HG03139 (cell line): ENCODE measurements at regions not wholly inside any gene's neighbourhood (a gene's known extent, or its start where the extent isn't known, plus 50 kb on each side); places are given as distances from the start of the nearest gene placed in this dataset.
"Not testable (repeated sequence)": the region's sequence is repeated elsewhere in the genome, so short reads cannot be mapped to it uniquely, and the experiment has no call there.

ENCODE experiments used
- ATAC-seq: cut with Tn5 transposase; IDR thresholded peaks from one replicate; pipeline ENCODE4 v1.9.1; 2021; ENCODE audit not compliant: unreplicated experiment

GRCh38 chr20:52340036-52340634, 148.6 kb upstream of the ZFP64 start:
- no peak for ATAC-seq

- ATAC-seq = no peak
These were observed 141.2 kb upstream of the ZFP64 start for GRCh38 chr20:52332649-52333250.

GRCh38 chr20:52332230-52332629, 140.7 kb upstream of the ZFP64 start:
- ATAC-seq = no peak

DNA sequence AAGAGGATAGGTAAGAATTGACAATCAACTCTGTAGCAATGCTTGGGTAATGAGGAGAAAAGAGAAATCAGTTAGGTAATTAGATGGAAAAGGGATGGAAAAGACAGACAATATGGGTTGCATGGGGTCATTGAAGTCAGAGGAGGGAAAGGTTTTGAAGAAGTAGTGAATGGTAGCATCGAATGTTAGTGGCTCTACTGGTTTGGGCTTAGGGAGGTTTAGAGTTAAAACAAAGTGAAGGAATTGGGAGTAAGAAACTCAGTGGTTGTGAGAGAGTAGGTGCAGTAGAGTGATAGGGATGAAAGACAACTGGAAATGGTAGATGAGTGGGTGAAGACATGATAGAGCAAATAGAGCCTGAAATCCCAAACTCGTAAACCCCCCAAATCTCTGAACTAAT, 140.1 kb upstream of the ZFP64 start:
- ATAC-seq = no peak

- ATAC-seq = no peak
These were observed 129.8 kb upstream of the ZFP64 start for GRCh38 chr20:52321396-52321795.

GRCh38 chr20:52318651-52319050, 127.1 kb upstream of the ZFP64 start:
- ATAC-seq = no peak

- no peak for ATAC-seq
These were observed 121.9 kb upstream of the ZFP64 start for GRCh38 chr20:52313341-52313963.

DNA sequence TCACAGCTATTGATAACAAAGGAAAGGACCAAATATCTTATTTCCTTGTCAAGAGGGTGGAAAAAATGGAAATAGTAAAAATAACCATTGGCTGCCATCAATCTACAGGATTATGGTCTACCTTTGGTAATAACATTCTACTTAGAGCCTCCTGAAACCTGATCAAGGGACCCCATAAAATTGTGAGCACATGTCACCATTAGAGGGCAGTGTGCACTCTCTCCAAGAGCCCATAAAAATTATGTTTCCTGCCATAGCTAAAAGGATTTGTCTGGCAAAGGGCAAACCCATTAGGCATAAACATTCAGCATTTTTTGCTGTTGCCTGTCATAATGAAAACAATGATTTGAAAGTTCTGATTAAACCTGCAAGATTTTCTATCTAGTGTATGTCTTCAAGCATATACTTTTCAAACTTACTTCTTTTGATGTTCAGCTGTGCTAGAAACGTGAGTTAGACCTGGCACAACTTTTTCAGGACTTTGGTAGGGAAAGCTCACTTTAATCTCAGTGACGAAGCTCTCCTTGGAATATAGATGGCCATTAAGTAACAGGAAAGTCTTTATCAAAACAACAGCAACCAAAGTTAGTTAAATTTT, 120.7 kb upstream of the ZFP64 start:
- ATAC-seq = no peak

DNA sequence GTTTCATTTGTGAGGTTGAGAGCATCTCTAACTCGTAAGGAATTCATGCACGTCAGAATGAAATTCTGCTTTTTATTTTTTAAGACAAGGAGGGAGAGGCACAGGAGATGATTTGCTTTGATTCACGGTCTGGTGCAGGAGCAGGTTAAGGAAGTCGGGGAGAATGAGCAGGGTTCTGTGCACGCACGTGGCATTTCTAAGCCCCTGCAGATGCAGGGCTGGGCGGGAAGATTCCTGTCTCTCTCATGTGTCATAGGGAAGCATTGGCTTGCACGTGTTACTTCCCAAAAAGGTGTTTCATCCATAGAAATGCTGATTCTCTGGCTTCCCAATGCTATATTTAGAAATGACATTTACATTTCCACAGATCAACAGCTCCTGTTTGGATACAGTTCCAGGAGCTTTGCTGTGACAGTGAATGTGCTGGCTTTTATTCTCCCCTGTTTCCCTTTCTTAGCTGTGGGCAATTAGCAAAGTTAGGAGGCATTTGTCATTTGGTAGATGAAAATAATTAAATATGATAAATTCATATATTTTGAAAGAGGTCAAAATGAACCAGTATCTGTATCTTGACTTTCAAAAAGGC, 119.7 kb upstream of the ZFP64 start:
- ATAC-seq = no peak

- ATAC-seq = no peak
These were observed 117.6 kb upstream of the ZFP64 start for GRCh38 chr20:52309181-52309580.

DNA sequence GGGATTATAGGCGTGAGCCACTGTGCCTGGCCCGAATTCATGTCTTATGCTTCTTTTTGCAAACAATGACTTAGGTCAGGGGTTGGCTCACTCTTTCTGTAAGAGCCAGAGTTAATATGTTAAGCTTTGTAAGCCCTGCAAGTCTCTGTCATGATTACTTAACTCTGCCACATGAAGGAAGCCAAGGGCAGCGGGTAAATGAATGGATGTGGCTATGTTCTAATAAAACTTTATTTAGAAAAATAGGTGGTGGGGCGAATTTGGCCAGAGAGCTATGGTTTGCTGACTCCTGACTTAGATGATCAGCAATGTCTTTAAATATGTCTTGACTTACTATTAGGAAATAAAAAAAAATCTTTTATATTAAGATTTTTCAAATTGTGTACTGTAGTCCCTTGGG, 114.9 kb upstream of the ZFP64 start:
- no peak for ATAC-seq

DNA sequence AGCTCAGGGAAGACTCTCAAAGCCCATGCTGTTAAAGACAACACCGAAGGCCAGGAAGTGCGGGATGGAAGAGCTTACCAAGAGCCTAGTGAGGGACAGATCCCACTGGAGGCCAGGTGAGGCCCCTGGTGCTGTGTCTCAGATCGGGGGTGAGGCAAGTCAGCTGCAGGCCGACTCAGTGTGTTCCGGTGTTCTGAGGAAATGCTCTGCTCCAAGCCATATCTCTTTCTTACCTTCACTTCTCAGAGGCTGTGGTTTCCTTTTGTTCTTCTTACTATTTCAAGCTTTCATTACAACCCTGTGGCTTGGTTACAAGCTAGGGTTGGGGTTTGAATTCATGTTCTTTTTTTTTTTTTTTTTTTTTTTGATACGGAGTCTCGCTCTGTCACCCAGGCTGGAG, 114.3 kb upstream of the ZFP64 start:
- ATAC-seq = no peak

GRCh38 chr20:52305024-52305645, 113.6 kb upstream of the ZFP64 start:
- no peak for ATAC-seq

DNA sequence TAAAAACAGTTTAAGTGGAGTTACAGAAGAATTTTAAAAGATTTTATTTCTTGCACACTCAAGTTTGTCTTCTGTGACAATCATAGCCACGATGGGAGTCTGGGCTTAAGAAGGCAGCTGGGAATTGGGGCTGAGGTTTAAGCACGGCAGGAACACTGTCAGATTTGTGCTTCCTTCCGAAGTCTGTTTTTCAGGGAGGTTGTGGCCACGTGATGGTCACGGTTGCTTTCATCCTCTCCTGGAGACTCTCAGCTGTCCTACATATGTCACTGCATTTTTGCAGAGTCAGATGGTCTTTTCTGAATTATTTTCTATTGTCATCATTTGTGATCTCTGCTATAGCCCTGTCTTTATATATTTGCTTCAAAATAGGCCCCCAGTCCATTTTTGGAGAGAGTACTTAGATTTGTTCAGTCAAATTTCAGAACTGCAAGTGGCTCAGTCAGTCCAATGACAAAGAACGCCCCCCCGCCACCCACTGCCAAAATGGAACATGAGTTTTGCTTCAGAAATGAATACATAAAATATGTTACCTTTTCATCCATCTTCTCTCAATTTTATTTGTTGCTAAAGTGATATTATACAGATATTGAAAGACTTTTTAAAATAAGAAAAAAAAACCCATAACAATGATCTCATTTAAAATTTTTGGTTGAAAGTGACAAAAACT, 111.8 kb upstream of the ZFP64 start:
- no peak for ATAC-seq

DNA sequence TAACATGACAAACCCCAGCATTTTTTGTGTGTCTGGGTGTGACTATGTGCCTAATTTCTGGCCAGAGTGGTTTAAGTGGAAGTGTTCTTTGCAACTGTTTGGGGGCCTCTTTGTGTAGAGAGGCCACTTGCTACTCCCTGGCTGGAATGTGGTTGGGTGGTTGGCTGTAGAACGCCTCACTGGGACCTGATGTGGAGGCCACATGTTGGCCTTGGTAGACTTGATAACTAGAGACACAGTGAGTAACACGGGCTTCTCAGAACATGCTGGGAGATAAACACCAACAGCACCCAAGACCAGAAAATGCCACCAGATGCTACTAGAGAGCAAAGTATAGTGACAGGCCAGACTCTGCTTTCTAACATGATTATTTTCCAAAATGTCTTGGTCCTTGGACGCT, 111.2 kb upstream of the ZFP64 start:
- ATAC-seq = no peak

GRCh38 chr20:52302051-52302450, 110.5 kb upstream of the ZFP64 start:
- ATAC-seq = not testable (repeated sequence)

DNA sequence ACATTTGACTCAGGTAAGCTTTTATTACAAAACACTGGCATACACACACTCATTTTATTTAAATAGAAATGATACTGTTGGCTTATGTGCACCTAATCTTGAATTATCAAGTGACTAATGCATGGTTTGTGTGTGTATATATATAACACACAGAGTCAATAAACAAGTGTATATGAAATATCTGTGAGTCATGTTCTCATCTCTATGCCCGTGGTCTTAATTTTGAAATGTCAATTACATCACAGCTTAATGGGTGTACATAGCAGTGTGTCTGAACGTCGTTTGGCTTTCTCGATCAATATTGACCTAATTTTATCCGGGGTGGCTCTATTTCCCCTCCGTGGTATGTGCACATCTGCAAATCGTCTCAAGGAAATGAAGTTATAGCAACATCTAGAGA, 104.0 kb upstream of the ZFP64 start:
- no peak for ATAC-seq

DNA sequence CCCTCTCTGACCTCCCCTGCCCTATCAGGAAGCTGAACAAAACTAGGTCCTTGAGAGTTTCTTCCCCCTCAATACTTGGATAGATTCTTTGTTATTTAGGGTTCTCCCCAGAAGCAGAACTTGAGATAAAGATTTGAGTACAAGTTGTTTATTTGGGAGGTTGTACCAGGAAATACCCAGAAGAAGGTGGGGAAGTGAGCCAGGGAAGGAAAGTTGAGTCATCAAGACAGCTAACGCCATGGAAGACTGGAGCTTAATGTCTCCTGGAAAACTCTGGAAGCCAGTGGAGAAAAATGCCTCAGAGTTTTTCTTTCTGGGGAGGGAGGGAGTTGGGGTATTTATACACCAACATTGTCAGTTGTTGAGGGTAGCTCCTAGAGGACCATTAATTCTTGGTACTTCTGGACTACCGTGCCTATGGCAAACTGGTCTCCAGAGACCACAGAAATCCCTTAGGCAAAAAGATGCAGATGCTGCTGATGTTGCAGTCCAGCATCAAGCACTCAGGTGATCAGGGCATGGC, 102.6 kb upstream of the ZFP64 start:
- no peak for ATAC-seq

- ATAC-seq = no peak
These were observed 99.5 kb upstream of the ZFP64 start for GRCh38 chr20:52291109-52291508.

- ATAC-seq = no peak
These were observed 99.0 kb upstream of the ZFP64 start for GRCh38 chr20:52290569-52290968.
